SK-N-SH treated with all-trans-retinoic acid at 6 μM for 48 hours (cell line): ENCODE measurements at regions not wholly inside any gene's neighbourhood (a gene's known extent, or its start where the extent isn't known, plus 50 kb on each side); places are given as distances from the start of the nearest gene placed in this dataset.

Source experiments
- ATAC-seq: fragments of 200-7000 bp; cut with Tn5 transposase; 3 replicates; pipeline ENCODE4 v1.9.1; 2020; ENCODE audit warnings: mild to moderate bottlenecking, moderate library complexity
- ARNTL ChIP-seq: fragments of 450-650 bp; formaldehyde crosslinking; IDR thresholded peaks from 2 replicates; pipeline ENCODE4 v1.5.0; 2020; ENCODE audit warnings: low read depth, mild to moderate bottlenecking, moderate library complexity, borderline replicate concordance
- BACH2 ChIP-seq: fragments of 250-450 bp; sonication (Bioruptor Pico); IDR thresholded peaks from 2 replicates; pipeline ENCODE4 v1.9.0; 2021; ENCODE audit warnings: mild to moderate bottlenecking, borderline replicate concordance
- CREB5 ChIP-seq: fragments of 250-450 bp; sonication (Bioruptor Pico); IDR thresholded peaks from 2 replicates; pipeline ENCODE4 v1.5.1; 2020; ENCODE audit warnings: low read depth, mild to moderate bottlenecking, moderate library complexity
- CSDC2 ChIP-seq: fragments of 250-450 bp; sonication (Bioruptor Pico); IDR thresholded peaks from 2 replicates; pipeline ENCODE4 v1.5.0; 2020; ENCODE audit warnings: mild to moderate bottlenecking, moderate library complexity
- CSRNP3 ChIP-seq: fragments of 250-450 bp; sonication (Bioruptor Pico); IDR thresholded peaks from 2 replicates; pipeline ENCODE4 v1.5.1; 2021; ENCODE audit warnings: mild to moderate bottlenecking, moderate library complexity
- ESRRG ChIP-seq: fragments of 250-450 bp; sonication (Bioruptor Pico); IDR thresholded peaks from 2 replicates; pipeline ENCODE4 v1.6.1; 2021; ENCODE audit warnings: mild to moderate bottlenecking
- GLIS3 ChIP-seq: fragments of 250-450 bp; sonication (Bioruptor Pico); IDR thresholded peaks from 2 replicates; pipeline ENCODE4 v1.5.0; 2020; ENCODE audit warnings: mild to moderate bottlenecking, moderate library complexity
- ISL1 ChIP-seq: fragments of 250-450 bp; sonication (Bioruptor Pico); IDR thresholded peaks from 2 replicates; pipeline ENCODE4 v2.1.2; 2022; ENCODE audit warnings: mild to moderate bottlenecking, moderate library complexity
- OSR1 ChIP-seq: fragments of 250-450 bp; sonication (Bioruptor Pico); IDR thresholded peaks from 2 replicates; pipeline ENCODE4 v1.8.0; 2022; ENCODE audit warnings: moderate library complexity, mild to moderate bottlenecking, inconsistent platforms
- PATZ1 ChIP-seq: fragments of 250-450 bp; sonication (Bioruptor Pico); IDR thresholded peaks from 2 replicates; pipeline ENCODE4 v1.8.0; 2020; ENCODE audit warnings: mild to moderate bottlenecking, moderate library complexity, borderline replicate concordance
- PPARA ChIP-seq: fragments of 250-450 bp; sonication (Bioruptor Pico); IDR thresholded peaks from 2 replicates; pipeline ENCODE4 v1.5.0; 2020; ENCODE audit warnings: mild to moderate bottlenecking, borderline replicate concordance
- RARB ChIP-seq: fragments of 250-450 bp; sonication (Bioruptor Pico); IDR thresholded peaks from 2 replicates; pipeline ENCODE4 v1.8.0; 2021; ENCODE audit warnings: mild to moderate bottlenecking, moderate library complexity
- SNAI2 ChIP-seq: fragments of 250-450 bp; sonication (Bioruptor Pico); IDR thresholded peaks from 2 replicates; pipeline ENCODE4 v1.5.0; 2020; ENCODE audit warnings: mild to moderate bottlenecking, moderate library complexity
- TCF4 ChIP-seq: fragments of 250-450 bp; sonication (Bioruptor Pico); IDR thresholded peaks from 2 replicates; pipeline ENCODE4 v1.8.0; 2021; ENCODE audit warnings: mild to moderate bottlenecking, moderate library complexity, borderline replicate concordance
- TOX ChIP-seq: fragments of 250-450 bp; sonication (Bioruptor Pico); IDR thresholded peaks from 2 replicates; pipeline ENCODE4 v1.8.0; 2021; ENCODE audit warnings: mild to moderate bottlenecking, moderate library complexity, borderline replicate concordance
- TSHZ2 ChIP-seq: fragments of 250-450 bp; sonication (Bioruptor Pico); IDR thresholded peaks from 2 replicates; pipeline ENCODE4 v1.5.0; 2020; ENCODE audit warnings: mild to moderate bottlenecking, moderate library complexity
- ZC3H10 ChIP-seq: fragments of 250-450 bp; sonication (Bioruptor Pico); IDR thresholded peaks from 2 replicates; pipeline ENCODE4 v1.5.1; 2021; ENCODE audit warnings: mild to moderate bottlenecking, moderate library complexity
- ZFP3 ChIP-seq: fragments of 250-450 bp; sonication (Bioruptor Pico); IDR thresholded peaks from 2 replicates; pipeline ENCODE4 v1.5.0; 2020; ENCODE audit warnings: mild to moderate bottlenecking, moderate library complexity
- ZFP30 ChIP-seq: fragments of 450-650 bp; formaldehyde crosslinking; IDR thresholded peaks from 2 replicates; pipeline ENCODE4 v1.5.0; 2022; ENCODE audit warnings: mild to moderate bottlenecking, moderate library complexity
- ZNF565 ChIP-seq: fragments of 450-650 bp; formaldehyde crosslinking; conservative IDR thresholded peaks from 2 replicates; pipeline ENCODE4 v1.5.0; 2020; ENCODE audit warnings: low read depth, mild to moderate bottlenecking, moderate library complexity
- ZNF70 ChIP-seq: fragments of 450-650 bp; formaldehyde crosslinking; IDR thresholded peaks from 2 replicates; pipeline ENCODE4 v1.5.0; 2020; ENCODE audit warnings: mild to moderate bottlenecking, moderate library complexity
- ZNF8 ChIP-seq: fragments of 450-650 bp; formaldehyde crosslinking; IDR thresholded peaks from 2 replicates; pipeline ENCODE4 v1.5.0; 2020; ENCODE audit warnings: mild to moderate bottlenecking, moderate library complexity

DNA sequence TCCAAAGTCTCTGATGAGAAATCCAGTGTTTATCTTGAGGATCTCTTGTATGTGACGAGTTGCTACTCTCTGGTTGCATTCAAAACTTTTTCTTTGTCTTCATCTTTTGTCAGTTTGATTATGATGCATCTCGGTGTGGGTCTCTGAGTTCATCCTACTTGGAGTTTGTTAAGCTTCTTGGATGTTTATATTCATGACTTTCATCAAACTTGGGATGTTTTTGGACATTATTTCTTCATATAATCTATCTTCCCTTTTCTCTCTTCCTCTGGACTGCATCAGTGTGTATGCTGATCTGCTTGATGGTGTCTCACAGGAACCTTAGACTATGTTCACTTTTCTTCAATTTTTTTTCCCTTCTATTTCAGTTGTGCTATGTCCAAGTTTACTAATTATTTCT, 320.4 kb downstream of the TLE3 start:
- no peak for ATAC-seq
- no peak for TF ChIP-seq GLIS3 (CRISPR knock-in tag)
- no peak for TF ChIP-seq TOX (CRISPR knock-in tag)
- no peak for TF ChIP-seq ZNF70 (CRISPR knock-in tag)
- TF ChIP-seq SNAI2: no peak
- TF ChIP-seq TSHZ2 (CRISPR knock-in tag): no peak
- TF ChIP-seq ARNTL (CRISPR knock-in tag): no peak

- no peak for ATAC-seq
- TF ChIP-seq TOX (CRISPR knock-in tag): no peak
- TF ChIP-seq CSRNP3 (CRISPR knock-in tag): no peak
- no peak for TF ChIP-seq TCF4 (CRISPR knock-in tag)
- TF ChIP-seq ZNF8: no peak
- TF ChIP-seq ZNF565 (CRISPR knock-in tag): no peak
- TF ChIP-seq PPARA (CRISPR knock-in tag): no peak
- no peak for TF ChIP-seq ISL1 (CRISPR knock-in tag)
- no peak for TF ChIP-seq GLIS3 (CRISPR knock-in tag)
- no peak for TF ChIP-seq ARNTL (CRISPR knock-in tag)
- TF ChIP-seq TSHZ2 (CRISPR knock-in tag): no peak
- no peak for TF ChIP-seq ZC3H10 (CRISPR knock-in tag)
- no peak for TF ChIP-seq OSR1 (CRISPR knock-in tag)
- no peak for TF ChIP-seq RARB
- no peak for TF ChIP-seq BACH2
Measured at GRCh38 chr15:69780374-69780773, 317.3 kb downstream of the TLE3 start.

DNA sequence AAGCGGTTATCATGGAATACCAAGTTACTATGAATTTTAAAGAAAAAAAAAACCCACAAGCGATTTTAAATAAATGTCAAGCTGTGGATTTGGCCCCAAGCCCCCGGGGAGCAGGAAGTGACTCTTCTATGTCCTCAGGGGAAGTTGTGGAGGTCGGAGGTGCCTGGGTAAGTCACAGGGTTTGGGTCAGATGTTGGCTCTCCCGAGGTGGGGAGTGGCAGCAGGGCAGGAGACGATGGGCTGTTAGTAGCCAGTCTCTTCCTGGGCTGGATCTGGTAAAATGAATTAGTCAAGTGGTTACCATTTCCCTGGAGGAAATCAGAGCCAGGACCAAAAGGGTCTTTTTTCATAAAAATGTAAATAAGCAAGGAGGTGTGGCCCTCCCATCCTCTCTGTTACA, 316.7 kb downstream of the TLE3 start:
- no peak for TF ChIP-seq ZNF8
- TF ChIP-seq PATZ1 (CRISPR knock-in tag): no peak
- TF ChIP-seq PPARA (CRISPR knock-in tag): no peak
- TF ChIP-seq TCF4 (CRISPR knock-in tag): no peak
- no peak for TF ChIP-seq RARB
- TF ChIP-seq ZNF70 (CRISPR knock-in tag): no peak
- TF ChIP-seq ARNTL (CRISPR knock-in tag): no peak
- TF ChIP-seq TSHZ2 (CRISPR knock-in tag): no peak
- no peak for TF ChIP-seq ZFP3 (CRISPR knock-in tag)
- no peak for TF ChIP-seq OSR1 (CRISPR knock-in tag)
- no peak for TF ChIP-seq ZC3H10 (CRISPR knock-in tag)
- TF ChIP-seq ESRRG (CRISPR knock-in tag): no peak
- TF ChIP-seq TOX (CRISPR knock-in tag): no peak
- no peak for TF ChIP-seq ZFP30
- no peak for TF ChIP-seq ISL1 (CRISPR knock-in tag)
- no peak for TF ChIP-seq CREB5 (CRISPR knock-in tag)
- no peak for TF ChIP-seq CSDC2
- no peak for TF ChIP-seq GLIS3 (CRISPR knock-in tag)
- no peak for TF ChIP-seq BACH2
- TF ChIP-seq SNAI2: no peak
- TF ChIP-seq, all 23 proteins: peak for 0
- no peak for ATAC-seq
